SU-DHL-6 (cell line): ENCODE measurements at regions not wholly inside any gene's neighbourhood (a gene's known extent, or its start where the extent isn't known, plus 50 kb on each side); places are given as distances from the start of the nearest gene placed in this dataset.

Experiments
- H2AFZ ChIP-seq: fragments of 200-600 bp; sonication (generic); 2 replicates; pipeline ENCODE4 v1.6.1; 2014; ENCODE audit warnings: low read depth, mild to moderate bottlenecking, moderate library complexity, mixed read lengths, antibody characterized with exemption, low read length; ENCODE audit not compliant: severe bottlenecking
- H3F3A ChIP-seq: fragments of 200-600 bp; shearing (Covaris generic); 2 replicates; pipeline ENCODE4 v1.6.0; 2016; ENCODE audit warnings: antibody characterized with exemption, mild to moderate bottlenecking; ENCODE audit not compliant: insufficient read depth
- H3K27ac ChIP-seq: fragments of 200-600 bp; sonication (generic); 2 replicates; pipeline ENCODE4 v1.5.1; 2016; ENCODE audit warnings: low read depth, mild to moderate bottlenecking, low read length, moderate library complexity, mixed read lengths
- H3K27me3 ChIP-seq: fragments of 200-600 bp; sonication (generic), shearing (Covaris generic); 2 replicates; pipeline ENCODE4 v1.6.0; 2014; ENCODE audit warnings: mild to moderate bottlenecking, low read length
- H3K36me3 ChIP-seq: fragments of 200-600 bp; sonication (generic); 2 replicates; pipeline ENCODE4 v1.6.1; 2014; ENCODE audit warnings: mild to moderate bottlenecking, low read length, mixed read lengths
- H3K4me2 ChIP-seq: fragments of 300-600, 200-600 bp; shearing (Covaris generic), sonication (generic); 2 replicates; pipeline ENCODE4 v1.6.0; 2014; ENCODE audit warnings: low read length, low read depth, mild to moderate bottlenecking; ENCODE audit not compliant: poor library complexity, severe bottlenecking
- H3K4me3 ChIP-seq: fragments of 200-600 bp; sonication (generic); 2 replicates; pipeline ENCODE4 v1.5.1; 2014; ENCODE audit warnings: antibody characterized with exemption, low read length, mild to moderate bottlenecking, mixed read lengths; ENCODE audit not compliant: insufficient read depth, poor library complexity, severe bottlenecking
- H3K79me2 ChIP-seq: fragments of 200-600 bp; sonication (generic); 2 replicates; pipeline ENCODE4 v1.6.1; 2014; ENCODE audit warnings: mild to moderate bottlenecking, low read length, moderate library complexity; ENCODE audit not compliant: insufficient read depth
- H3K9ac ChIP-seq: fragments of 200-600 bp; sonication (generic); 2 replicates; pipeline ENCODE4 v1.7.0; 2014; ENCODE audit warnings: mild to moderate bottlenecking, low read length
- H3K9me2 ChIP-seq: fragments of 200-600 bp; sonication (generic); replicated peaks from 2 replicates; pipeline ENCODE4 v1.6.1; 2014; ENCODE audit warnings: low read length; ENCODE audit not compliant: insufficient read depth
- H3K9me3 ChIP-seq: fragments of 200-600 bp; sonication (generic); 2 replicates; pipeline ENCODE4 v1.6.1; 2014; ENCODE audit warnings: low read length, mixed read lengths; ENCODE audit not compliant: insufficient read depth
- H4K20me1 ChIP-seq: fragments of 200-600 bp; sonication (generic); 2 replicates; pipeline ENCODE4 v1.6.1; 2014; ENCODE audit warnings: low read depth, mild to moderate bottlenecking, antibody characterized with exemption, low read length, moderate library complexity, mixed read lengths
- CTCF ChIP-seq: fragments of 200-600 bp; sonication (generic); IDR thresholded peaks from one replicate; pipeline ENCODE4 v1.5.1; 2017; ENCODE audit warnings: antibody characterized with exemption, mild to moderate bottlenecking, low read length, moderate library complexity; ENCODE audit not compliant: insufficient read depth, poor library complexity, severe bottlenecking
- EZH2phosphoT487 ChIP-seq: fragments of 200-600 bp; sonication (generic), shearing (Covaris generic); conservative IDR thresholded peaks from 2 replicates; pipeline ENCODE4 v1.6.1; 2018; ENCODE audit warnings: mild to moderate bottlenecking, antibody characterized with exemption, low read length, moderate library complexity, mixed read lengths

GRCh38 chr5:21140987-21141386, 1153.0 kb upstream of the CDH18 start:
- H2AFZ ChIP-seq: no peak overlapping the region
- no peaks in the 10 kb centered on the region for H3K27me3 ChIP-seq
- H3K4me2 ChIP-seq: no peak overlapping the region
- no peak overlapping the region for H3K4me3 ChIP-seq
- no peaks in the 10 kb centered on the region for H3K36me3 ChIP-seq
- H3F3A ChIP-seq: no peaks in the 10 kb centered on the region
- no peak for TF ChIP-seq CTCF
- TF ChIP-seq EZH2phosphoT487: no peak
- H3K9me2 ChIP-seq: no peaks in the 10 kb centered on the region
- H3K27ac ChIP-seq: no peak overlapping the region
- no peaks in the 10 kb centered on the region for H3K9me3 ChIP-seq
- no peaks in the 10 kb centered on the region for H4K20me1 ChIP-seq
- H3K79me2 ChIP-seq: no peaks in the 10 kb centered on the region
- no peak overlapping the region for H3K9ac ChIP-seq

GRCh38 chr5:21126236-21126635, 1138.2 kb upstream of the CDH18 start:
- no peak overlapping the region for H3K4me2 ChIP-seq
- no peak overlapping the region for H2AFZ ChIP-seq

GRCh38 chr5:21125238-21125983, 1137.4 kb upstream of the CDH18 start:
- Histone ChIP-seq H2AFZ (peak overlapping the region; percentile 67), H3K27ac (no peak overlapping the region), H3K9ac (no peak overlapping the region), H3K79me2 (no peaks in the 10 kb centered on the region), H3K9me3 (no peaks in the 10 kb centered on the region), H3K27me3 (no peaks in the 10 kb centered on the region), H3K36me3 (no peaks in the 10 kb centered on the region), H3K4me3 (no peak overlapping the region), H4K20me1 (no peaks in the 10 kb centered on the region), H3F3A (no peaks in the 10 kb centered on the region), H3K4me2 (no peak overlapping the region), H3K9me2 (no peaks in the 10 kb centered on the region)
- TF ChIP-seq CTCF (no peak), EZH2phosphoT487 (no peak)

More at GRCh38 chr5:21126236-21126635, 1138.2 kb upstream of the CDH18 start:
- no peaks in the 10 kb centered on the region for H3K27me3 ChIP-seq
- no peaks in the 10 kb centered on the region for H3K9me2 ChIP-seq
- no peak overlapping the region for H3K9ac ChIP-seq
- no peaks in the 10 kb centered on the region for H3K36me3 ChIP-seq
- no peaks in the 10 kb centered on the region for H3K9me3 ChIP-seq
- H3K27ac ChIP-seq: no peak overlapping the region
- no peaks in the 10 kb centered on the region for H3F3A ChIP-seq
- no peak for TF ChIP-seq CTCF
- no peak for TF ChIP-seq EZH2phosphoT487
- no peaks in the 10 kb centered on the region for H4K20me1 ChIP-seq
- H3K4me3 ChIP-seq: no peak overlapping the region
- H3K79me2 ChIP-seq: no peaks in the 10 kb centered on the region
